ENCODE measurements at regions not wholly inside any gene's neighbourhood (a gene's known extent, or its start where the extent isn't known, plus 50 kb on each side); places are given as distances from the start of the nearest gene placed in this dataset.

DNA sequence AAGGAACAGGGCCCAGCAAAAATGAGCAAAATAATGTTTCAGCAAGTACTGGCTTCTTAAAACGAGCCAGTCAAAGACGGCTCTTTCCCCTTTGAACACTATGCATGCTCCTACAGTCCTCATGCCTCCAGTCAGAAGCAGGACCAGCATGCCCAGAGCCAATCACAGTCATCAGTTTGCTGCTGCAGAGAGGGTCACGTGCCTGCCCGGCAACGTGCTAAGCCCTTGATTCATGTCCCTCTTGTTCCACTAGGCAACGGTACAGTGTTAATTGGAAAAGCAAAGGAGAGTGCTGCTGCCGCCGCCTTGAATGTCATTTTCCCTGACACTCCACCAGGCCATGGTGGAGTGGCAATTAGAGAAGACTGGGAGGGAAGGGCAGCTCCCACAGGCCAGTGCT, 500.1 kb downstream of the OCA2 start:
- no peak for TF ChIP-seq EZH2 (IDR thresholded peaks at IDR 0.05)
- no peak for TF ChIP-seq POLR2AphosphoS5 (IDR thresholded peaks at IDR 0.05; ENCODE audit: borderline replicate concordance, low read depth, low read length)
